Neural progenitor cell (in vitro differentiated cells): ENCODE measurements at regions not wholly inside any gene's neighbourhood (a gene's known extent, or its start where the extent isn't known, plus 50 kb on each side); places are given as distances from the start of the nearest gene placed in this dataset.
"Not testable (repeated sequence)": the region's sequence is repeated elsewhere in the genome, so short reads cannot be mapped to it uniquely, and the experiment has no call there.

ENCODE experiments used
- DNase-seq: peaks from one replicate; pipeline ENCODE4 v3.0.0-alpha.2; 2016; ENCODE audit warnings: low spot score
- H2AFZ ChIP-seq: fragments of 200-600 bp; sonication (generic); replicated peaks from 2 replicates; pipeline ENCODE4 v1.6.1; 2016; ENCODE audit warnings: antibody characterized with exemption
- H3F3A ChIP-seq: fragments of 200-600 bp; sonication (generic); 2 replicates; pipeline ENCODE4 v1.6.1; 2016; ENCODE audit warnings: antibody characterized with exemption, low read depth
- H3K27ac ChIP-seq: fragments of 200-600 bp; sonication (generic); 2 replicates; pipeline ENCODE4 v1.5.1; 2016; ENCODE audit warnings: mild to moderate bottlenecking
- H3K27me3 ChIP-seq: fragments of 200-600 bp; sonication (generic); 2 replicates; pipeline ENCODE4 v1.6.1; 2016; ENCODE audit warnings: mild to moderate bottlenecking, moderate library complexity
- H3K36me3 ChIP-seq: fragments of 200-600 bp; sonication (generic); 2 replicates; pipeline ENCODE4 v1.5.1; 2016
- H3K4me1 ChIP-seq: fragments of 200-600 bp; sonication (generic); 2 replicates; pipeline ENCODE4 v1.6.1; 2016; ENCODE audit warnings: mixed run types
- H3K4me2 ChIP-seq: fragments of 200-600 bp; sonication (generic); 2 replicates; pipeline ENCODE4 v1.6.1; 2016
- H3K4me3 ChIP-seq: fragments of 200-600 bp; sonication (generic); 2 replicates; pipeline ENCODE4 v1.5.1; 2016
- H3K79me2 ChIP-seq: fragments of 200-600 bp; sonication (generic); 2 replicates; pipeline ENCODE4 v1.6.1; 2016; ENCODE audit warnings: low read depth
- H3K9ac ChIP-seq: fragments of 200-600 bp; sonication (generic); 2 replicates; pipeline ENCODE4 v1.6.1; 2016
- H3K9me3 ChIP-seq: fragments of 200-600 bp; sonication (generic); 2 replicates; pipeline ENCODE4 v1.5.1; 2016; ENCODE audit warnings: low read depth
- H4K20me1 ChIP-seq: fragments of 200-600 bp; sonication (generic); 2 replicates; pipeline ENCODE4 v1.6.1; 2016; ENCODE audit warnings: low read depth
- H3K27ac Mint-ChIP-seq: 3 replicates; pipeline ENCODE4 v1.8.0; 2021; ENCODE audit warnings: mixed read lengths
- H3K27me3 Mint-ChIP-seq: 2 replicates; pipeline ENCODE4 v1.8.0; 2022; ENCODE audit warnings: low read depth, mild to moderate bottlenecking, inconsistent platforms, moderate library complexity, mixed read lengths; ENCODE audit not compliant: insufficient read depth
- H3K36me3 Mint-ChIP-seq: 3 replicates; pipeline ENCODE4 v1.8.0; 2021; ENCODE audit warnings: mixed read lengths
- H3K4me1 Mint-ChIP-seq: 3 replicates; pipeline ENCODE4 v1.8.0; 2021; ENCODE audit warnings: mixed read lengths
- H3K4me3 Mint-ChIP-seq: 3 replicates; pipeline ENCODE4 v1.8.0; 2021; ENCODE audit warnings: mild to moderate bottlenecking, moderate library complexity, mixed read lengths
- H3K9me3 Mint-ChIP-seq: 3 replicates; pipeline ENCODE4 v1.8.0; 2020; ENCODE audit warnings: mixed read lengths
- EZH2 ChIP-seq: fragments of 200-600 bp; sonication (generic); IDR thresholded peaks from 2 replicates; pipeline ENCODE4 v1.6.1; 2017; ENCODE audit warnings: antibody characterized with exemption, mild to moderate bottlenecking, moderate library complexity
- EZH2phosphoT487 ChIP-seq: fragments of 200-600 bp; sonication (generic); IDR thresholded peaks from 2 replicates; pipeline ENCODE4 v1.6.1; 2017; ENCODE audit warnings: antibody characterized with exemption
- TF ChIP-seq, protein P1 (sequence below): fragments of 200-600 bp; sonication (generic); IDR thresholded peaks from 2 replicates; pipeline ENCODE4 v1.5.1; 2017; ENCODE audit warnings: antibody characterized with exemption, mild to moderate bottlenecking

DNA sequence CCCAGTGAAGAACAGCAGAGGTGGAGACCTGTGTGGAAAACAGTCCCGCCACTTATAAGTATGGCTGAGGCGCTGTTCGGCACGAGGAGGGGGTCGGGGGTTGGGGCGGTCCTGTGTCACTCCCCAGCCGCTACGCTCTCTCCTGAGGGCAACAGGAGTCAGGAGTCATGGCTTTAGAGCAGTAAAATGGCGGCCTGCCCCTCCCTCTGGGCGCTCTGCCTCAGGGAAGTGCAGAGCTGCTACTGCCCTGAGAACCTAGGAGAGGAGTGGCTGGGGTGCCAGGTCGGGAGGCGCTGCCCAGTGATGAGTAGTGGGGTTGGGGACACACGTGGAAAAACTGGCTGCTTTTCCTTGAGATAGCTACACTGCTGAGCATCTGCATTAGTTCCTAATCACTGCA is 551.2 kb upstream of the AMOT start:
- Histone ChIP-seq H2AFZ (no peak overlapping the region), H3F3A (no peaks in the 10 kb centered on the region), H3K27ac (no peak overlapping the region), H3K36me3 (no peaks in the 10 kb centered on the region), H3K4me2 (no peak overlapping the region), H3K27me3 (no peaks in the 10 kb centered on the region), H3K9ac (no peak overlapping the region), H3K4me1 (peaks cover 11% of the 10 kb centered on the region), H4K20me1 (no peaks in the 10 kb centered on the region), H3K79me2 (no peaks in the 10 kb centered on the region), H3K4me3 (no peak overlapping the region), H3K9me3 (peaks cover 4% of the 10 kb centered on the region)
- TF ChIP-seq EZH2phosphoT487, result no peak
- TF ChIP-seq, protein P1, sequence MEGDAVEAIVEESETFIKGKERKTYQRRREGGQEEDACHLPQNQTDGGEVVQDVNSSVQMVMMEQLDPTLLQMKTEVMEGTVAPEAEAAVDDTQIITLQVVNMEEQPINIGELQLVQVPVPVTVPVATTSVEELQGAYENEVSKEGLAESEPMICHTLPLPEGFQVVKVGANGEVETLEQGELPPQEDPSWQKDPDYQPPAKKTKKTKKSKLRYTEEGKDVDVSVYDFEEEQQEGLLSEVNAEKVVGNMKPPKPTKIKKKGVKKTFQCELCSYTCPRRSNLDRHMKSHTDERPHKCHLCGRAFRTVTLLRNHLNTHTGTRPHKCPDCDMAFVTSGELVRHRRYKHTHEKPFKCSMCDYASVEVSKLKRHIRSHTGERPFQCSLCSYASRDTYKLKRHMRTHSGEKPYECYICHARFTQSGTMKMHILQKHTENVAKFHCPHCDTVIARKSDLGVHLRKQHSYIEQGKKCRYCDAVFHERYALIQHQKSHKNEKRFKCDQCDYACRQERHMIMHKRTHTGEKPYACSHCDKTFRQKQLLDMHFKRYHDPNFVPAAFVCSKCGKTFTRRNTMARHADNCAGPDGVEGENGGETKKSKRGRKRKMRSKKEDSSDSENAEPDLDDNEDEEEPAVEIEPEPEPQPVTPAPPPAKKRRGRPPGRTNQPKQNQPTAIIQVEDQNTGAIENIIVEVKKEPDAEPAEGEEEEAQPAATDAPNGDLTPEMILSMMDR, result no peak
- H3K4me3 Mint-ChIP-seq, result no peak overlapping the region
- H3K4me1 Mint-ChIP-seq, result no peaks in the 10 kb centered on the region
- H3K36me3 Mint-ChIP-seq, result no peaks in the 10 kb centered on the region
- H3K27me3 Mint-ChIP-seq, result no peaks in the 10 kb centered on the region
- no peak overlapping the region for H3K27ac Mint-ChIP-seq
- peaks cover 7% of the 10 kb centered on the region for H3K9me3 Mint-ChIP-seq
- DNase-seq, result no peak

DNA sequence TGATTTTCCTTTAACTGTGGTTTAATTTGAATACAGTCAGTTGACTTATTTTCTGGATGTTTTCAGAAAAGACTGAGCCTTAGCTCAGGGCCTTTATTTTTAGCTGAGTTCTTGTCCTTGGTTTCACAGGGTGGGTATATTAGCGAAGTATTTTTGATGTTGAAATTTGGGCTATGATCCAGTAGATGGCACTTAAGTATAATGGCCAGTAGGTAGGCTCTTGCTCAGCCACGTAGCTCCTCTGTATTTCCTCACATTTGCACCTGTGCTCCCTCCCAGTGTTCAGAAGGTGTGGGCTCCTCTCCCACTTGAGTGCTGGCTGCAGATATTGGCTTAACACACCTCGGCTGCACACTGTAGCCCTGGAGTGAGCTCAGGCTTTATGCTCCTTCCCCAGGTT is 549.9 kb upstream of the AMOT start:
- no peak for DNase-seq
- Histone ChIP-seq H3K79me2 (no peaks in the 10 kb centered on the region), H4K20me1 (no peaks in the 10 kb centered on the region), H3K9ac (no peak overlapping the region), H2AFZ (no peak overlapping the region), H3K9me3 (peaks cover 4% of the 10 kb centered on the region), H3K36me3 (no peaks in the 10 kb centered on the region), H3K4me1 (peaks cover 11% of the 10 kb centered on the region), H3K4me3 (no peak overlapping the region), H3K27ac (no peak overlapping the region), H3K4me2 (no peak overlapping the region), H3F3A (no peaks in the 10 kb centered on the region), H3K27me3 (no peaks in the 10 kb centered on the region)
- Mint-ChIP-seq H3K27ac (no peak overlapping the region), H3K27me3 (no peaks in the 10 kb centered on the region), H3K4me1 (no peaks in the 10 kb centered on the region), H3K9me3 (peaks cover 7% of the 10 kb centered on the region), H3K4me3 (no peak overlapping the region), H3K36me3 (no peaks in the 10 kb centered on the region)
- TF ChIP-seq EZH2phosphoT487 (no peak), EZH2 (no peak)
- TF ChIP-seq, protein P1, result no peak

DNA sequence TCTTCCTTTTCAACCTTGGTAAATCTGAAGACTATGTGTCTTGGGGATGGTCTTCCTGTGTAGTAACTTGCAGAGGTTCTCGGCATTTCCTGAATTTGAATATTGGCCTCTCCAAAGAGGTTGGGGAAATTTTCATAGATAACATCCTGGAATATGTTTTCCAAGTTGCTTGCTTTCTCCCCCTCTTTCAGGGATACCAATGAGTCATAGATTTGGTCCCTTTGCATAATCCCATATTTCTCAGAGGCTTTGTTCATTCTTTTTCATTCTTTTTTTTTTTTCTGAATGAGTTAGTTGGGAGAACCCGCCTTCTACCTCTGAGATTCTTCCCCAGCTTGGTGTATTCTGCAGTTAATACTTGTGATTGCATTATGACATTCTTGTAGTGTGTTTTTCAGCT is 549.2 kb upstream of the AMOT start:
- H3K79me2 ChIP-seq, result no peaks in the 10 kb centered on the region
- H3K4me1 ChIP-seq, result peaks cover 11% of the 10 kb centered on the region
- no peaks in the 10 kb centered on the region for H3K36me3 ChIP-seq
- Mint-ChIP-seq H3K4me3 (no peak overlapping the region), H3K9me3 (peaks cover 7% of the 10 kb centered on the region), H3K4me1 (no peaks in the 10 kb centered on the region), H3K36me3 (no peaks in the 10 kb centered on the region), H3K27ac (no peak overlapping the region), H3K27me3 (no peaks in the 10 kb centered on the region)
- H3K4me3 ChIP-seq, result no peak overlapping the region
- no peaks in the 10 kb centered on the region for H3F3A ChIP-seq
- no peak overlapping the region for H3K4me2 ChIP-seq
- H3K27me3 ChIP-seq, result no peaks in the 10 kb centered on the region
- DNase-seq, result no peak
- H3K9ac ChIP-seq, result no peak overlapping the region
- H4K20me1 ChIP-seq, result no peaks in the 10 kb centered on the region
- no peak overlapping the region for H2AFZ ChIP-seq
- H3K27ac ChIP-seq, result no peak overlapping the region
- TF ChIP-seq EZH2phosphoT487 (no peak), EZH2 (no peak)
- TF ChIP-seq, protein P1, result no peak
- peaks cover 4% of the 10 kb centered on the region for H3K9me3 ChIP-seq

DNA sequence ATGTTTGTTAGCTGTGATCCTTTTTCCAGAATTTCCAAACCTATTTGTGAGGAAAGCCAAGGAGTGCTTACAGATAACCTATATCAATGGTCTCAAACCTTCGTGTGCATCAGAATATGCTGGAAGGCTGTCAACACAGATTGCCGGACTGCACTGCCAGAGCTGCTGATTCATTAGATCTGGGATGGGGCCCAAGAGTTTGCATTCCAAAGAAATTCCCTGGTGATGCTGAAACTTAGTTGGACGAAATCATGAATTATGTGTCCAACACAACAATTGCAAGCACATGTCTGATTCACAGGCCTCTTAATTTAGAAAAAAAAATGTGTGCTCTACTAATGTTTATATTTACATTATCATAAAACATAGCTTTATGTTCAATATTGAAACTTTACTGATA is 544.0 kb upstream of the AMOT start:
- Mint-ChIP-seq H3K9me3 (peaks cover under 1% of the 10 kb centered on the region), H3K36me3 (no peaks in the 10 kb centered on the region), H3K4me1 (no peaks in the 10 kb centered on the region), H3K27ac (no peak overlapping the region), H3K4me3 (no peak overlapping the region), H3K27me3 (no peaks in the 10 kb centered on the region)
- H4K20me1 ChIP-seq, result no peaks in the 10 kb centered on the region
- H3K4me1 ChIP-seq, result no peaks in the 10 kb centered on the region
- no peak for DNase-seq
- no peak overlapping the region for H3K4me2 ChIP-seq
- no peak overlapping the region for H2AFZ ChIP-seq
- no peaks in the 10 kb centered on the region for H3K36me3 ChIP-seq
- no peak overlapping the region for H3K9ac ChIP-seq
- TF ChIP-seq, protein P1, result no peak
- TF ChIP-seq EZH2, result no peak
- TF ChIP-seq EZH2phosphoT487, result no peak
- no peaks in the 10 kb centered on the region for H3F3A ChIP-seq
- H3K9me3 ChIP-seq, result peaks cover 4% of the 10 kb centered on the region
- no peak overlapping the region for H3K4me3 ChIP-seq
- no peaks in the 10 kb centered on the region for H3K79me2 ChIP-seq
- H3K27ac ChIP-seq, result no peak overlapping the region
- no peaks in the 10 kb centered on the region for H3K27me3 ChIP-seq

DNA sequence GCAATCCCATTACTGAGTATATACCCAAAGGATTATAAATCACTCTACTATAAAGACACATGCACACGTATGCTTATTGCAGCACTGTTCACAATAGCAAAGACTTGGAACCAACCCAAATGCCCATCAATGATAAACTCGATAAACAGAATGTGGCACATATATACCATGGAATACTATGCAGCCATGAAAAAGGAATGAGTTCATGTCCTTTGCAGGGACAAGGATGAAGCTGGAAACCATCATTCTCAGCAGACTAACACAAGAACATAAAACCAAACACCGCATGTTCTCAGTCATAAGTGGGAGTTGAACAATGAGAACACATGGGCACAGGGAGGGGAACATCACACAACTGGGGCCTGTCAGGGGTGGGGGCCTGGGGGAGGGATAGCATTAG is 532.8 kb upstream of the AMOT start:
- Histone ChIP-seq H3F3A (peaks cover 16% of the 10 kb centered on the region), H3K4me1 (peaks cover 23% of the 10 kb centered on the region)
- not testable (repeated sequence) for H3K4me2 ChIP-seq, H3K27me3 ChIP-seq, H3K9me3 ChIP-seq, H3K36me3 ChIP-seq, H2AFZ ChIP-seq, DNase-seq, H4K20me1 ChIP-seq, H3K27ac Mint-ChIP-seq, H3K36me3 Mint-ChIP-seq, H3K9me3 Mint-ChIP-seq, H3K27me3 Mint-ChIP-seq, H3K79me2 ChIP-seq, H3K27ac ChIP-seq, H3K4me3 Mint-ChIP-seq, H3K9ac ChIP-seq, H3K4me3 ChIP-seq
- H3K4me1 Mint-ChIP-seq, result peaks cover 15% of the 10 kb centered on the region
